ENCODE measurements at regions not wholly inside any gene's neighbourhood (a gene's known extent, or its start where the extent isn't known, plus 50 kb on each side); places are given as distances from the start of the nearest gene placed in this dataset.
A peak's percentile ranks its signal among the peaks of the same experiment; 100 is the strongest.

DNA sequence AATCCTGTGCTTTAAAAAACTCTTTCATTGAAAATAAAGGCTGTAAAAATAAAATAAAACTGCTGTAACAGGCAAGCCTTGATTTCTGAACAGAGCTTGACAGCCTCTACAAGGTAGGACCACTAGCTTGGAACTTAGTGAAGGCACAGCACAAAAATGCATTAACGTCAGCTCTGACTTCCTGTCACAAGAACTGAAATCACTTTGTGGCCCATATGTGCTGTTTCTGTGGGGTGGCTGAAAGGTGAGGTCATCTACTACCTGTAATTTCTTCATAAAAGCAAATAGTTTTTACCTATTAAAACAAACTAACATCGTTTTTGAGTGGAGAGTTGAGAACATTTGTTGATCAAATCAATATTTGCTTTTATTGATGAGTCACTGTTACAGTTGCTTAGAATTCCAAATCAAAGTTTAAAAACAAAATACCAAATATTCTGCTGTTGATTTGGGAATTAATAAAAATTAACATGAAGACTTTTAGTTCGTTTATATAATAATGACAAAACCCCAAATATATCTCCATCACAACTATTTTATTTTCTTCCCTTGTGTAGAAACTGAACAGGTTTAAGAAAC lies 1034.1 kb downstream of the MCTP2 start:
- DNase-seq = no peak

DNA sequence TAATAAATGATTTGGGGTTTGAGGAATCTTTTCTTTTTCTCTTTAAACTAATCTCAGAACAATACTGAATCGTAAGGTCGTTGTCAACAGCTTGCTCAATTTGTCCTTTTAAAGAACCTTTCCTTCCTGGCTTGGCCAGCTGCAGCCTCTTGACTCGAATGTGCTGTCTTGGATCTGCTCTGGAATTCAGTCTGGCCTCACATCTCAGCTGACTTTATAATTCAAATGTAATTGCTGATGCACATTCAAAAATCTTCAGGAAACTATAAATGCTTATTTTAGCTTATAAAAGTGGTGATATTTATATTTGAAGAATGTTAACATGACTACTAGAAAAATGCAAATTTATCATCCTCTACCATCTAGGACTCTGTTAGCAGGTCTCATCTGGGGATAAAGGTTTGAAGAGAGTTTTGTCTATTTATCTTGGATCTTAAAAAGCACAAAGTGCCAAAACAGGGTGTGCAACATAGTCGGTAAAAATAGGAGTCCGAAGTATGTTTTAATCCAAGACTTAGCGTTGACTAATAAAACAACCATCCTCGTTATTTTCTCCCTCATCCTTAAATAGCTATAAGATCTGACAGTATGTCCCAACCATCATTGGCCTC lies 1035.2 kb downstream of the MCTP2 start:
- no peak for DNase-seq

- DNase-seq = no peak
Observed at GRCh38 chr15:95267481-95267880, 1036.1 kb downstream of the MCTP2 start.

DNA sequence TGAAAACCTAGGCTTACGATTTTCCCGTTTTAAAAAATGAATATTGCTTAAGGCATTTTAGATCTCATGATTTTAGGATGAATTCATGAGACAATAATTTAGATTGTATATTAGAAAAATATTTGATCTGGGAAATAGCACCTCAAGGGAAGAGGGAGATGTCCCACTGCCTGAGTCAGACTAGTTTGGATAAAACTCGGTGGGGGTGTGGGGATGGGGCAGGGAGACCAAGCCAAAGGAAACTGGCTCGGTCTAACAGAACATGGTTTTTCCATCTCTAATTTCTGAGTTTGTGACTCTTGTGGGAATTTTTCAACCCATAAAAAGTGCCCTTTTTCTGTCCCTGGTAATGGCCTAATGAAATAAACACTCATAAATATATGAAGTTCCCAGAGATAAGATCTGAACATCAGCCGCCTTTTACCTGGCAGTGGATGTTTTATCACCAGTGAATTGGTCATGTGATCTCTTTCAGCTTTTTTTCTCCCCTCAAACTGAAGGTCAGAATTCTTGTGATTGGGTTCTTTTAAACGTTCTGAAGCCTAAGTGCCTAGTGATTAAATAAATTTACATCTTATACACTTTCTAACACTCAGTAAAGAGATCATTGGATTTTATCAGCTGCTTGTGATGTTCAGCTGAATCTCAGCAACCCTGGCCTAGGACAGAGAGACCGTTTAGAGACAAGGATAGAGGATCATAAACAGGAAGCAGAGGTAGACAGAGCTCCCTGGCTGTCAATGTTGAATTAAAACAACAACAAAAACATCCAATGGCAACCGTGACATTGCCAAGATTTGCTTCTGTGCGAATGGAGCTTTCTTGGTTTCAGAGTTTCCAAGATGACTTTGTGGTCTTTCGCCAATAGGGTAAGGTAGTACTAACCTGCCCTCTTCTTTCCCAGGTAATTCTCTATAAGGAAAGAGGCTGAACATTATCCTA lies 1038.2 kb downstream of the MCTP2 start:
- DNase-seq = no peak

DNA sequence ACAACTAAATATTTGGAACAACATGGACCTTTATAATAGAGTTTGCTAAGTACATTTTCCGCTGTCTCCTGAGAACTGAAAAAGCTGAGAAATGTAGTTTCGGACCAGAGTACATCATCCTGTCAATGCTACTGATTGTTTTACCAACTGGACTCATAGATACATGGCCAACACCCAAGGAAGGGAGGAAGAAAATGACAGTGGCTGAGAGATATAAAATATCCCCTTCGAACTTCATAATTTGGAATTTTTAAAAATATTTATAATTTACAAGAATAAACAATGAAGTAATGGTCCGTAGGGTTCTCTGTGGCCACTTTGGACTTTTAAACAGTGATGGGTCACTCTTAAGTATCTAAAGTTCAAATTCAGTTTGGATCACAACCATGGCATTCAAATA lies 1042.7 kb downstream of the MCTP2 start:
- no peak for DNase-seq

- no peak for DNase-seq
Observed at GRCh38 chr15:95277266-95277665, 1045.9 kb downstream of the MCTP2 start.

- DNase-seq = no peak
Observed at GRCh38 chr15:95278532-95279245, 1047.3 kb downstream of the MCTP2 start.

DNA sequence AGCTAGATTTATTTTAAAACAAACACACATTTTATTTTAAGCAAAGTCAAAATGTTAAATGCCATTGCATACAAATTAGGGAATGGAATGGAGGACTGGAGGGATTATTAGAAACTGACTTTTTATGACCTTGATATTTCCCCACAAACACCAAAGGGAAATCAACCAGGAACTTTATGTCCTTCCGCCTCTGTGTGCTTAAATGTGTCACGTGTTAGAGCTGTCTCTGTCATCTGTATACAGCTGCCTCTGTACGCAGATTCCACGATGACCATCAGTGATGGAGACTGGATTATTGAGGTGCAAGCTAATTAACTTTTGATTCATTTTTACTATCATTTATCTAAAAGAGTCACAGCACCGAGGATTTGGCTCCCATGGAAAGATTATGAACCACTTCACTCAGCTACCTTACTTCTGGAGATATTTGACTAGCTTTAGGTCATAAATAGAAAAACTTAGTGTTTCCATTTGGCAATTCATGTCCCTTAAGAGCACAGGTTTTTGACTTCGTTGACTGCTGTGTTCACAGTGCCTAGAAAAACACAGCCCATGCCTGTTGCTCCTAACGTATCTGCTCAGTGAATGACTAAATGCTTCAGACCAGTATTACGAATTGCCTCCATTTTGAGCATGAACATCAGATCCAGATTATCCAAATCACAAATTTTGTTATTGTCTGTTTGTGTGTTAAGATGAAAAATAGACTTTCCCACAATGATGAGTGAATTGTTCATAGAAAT lies 1048.1 kb downstream of the MCTP2 start:
- DNase-seq = no peak

DNA sequence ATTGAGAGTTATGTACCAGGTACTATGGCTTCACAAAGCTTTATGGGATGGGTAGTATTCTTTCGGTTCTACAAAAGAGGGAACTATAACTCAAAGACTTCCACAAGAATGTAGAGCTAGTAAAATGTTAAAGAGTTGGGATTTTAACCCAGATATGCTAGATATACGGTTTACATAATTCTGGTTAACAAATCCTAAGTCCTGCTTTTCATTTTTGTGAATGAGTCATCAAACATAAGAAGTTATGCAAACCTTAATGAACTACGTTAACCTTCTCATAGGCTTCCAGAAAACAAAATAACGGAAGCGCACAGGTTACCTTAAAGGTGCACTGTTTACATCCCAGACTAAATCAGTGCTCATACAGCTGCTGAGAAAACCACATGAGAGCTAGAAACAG lies 1049.3 kb downstream of the MCTP2 start:
- DNase-seq = no peak

DNA sequence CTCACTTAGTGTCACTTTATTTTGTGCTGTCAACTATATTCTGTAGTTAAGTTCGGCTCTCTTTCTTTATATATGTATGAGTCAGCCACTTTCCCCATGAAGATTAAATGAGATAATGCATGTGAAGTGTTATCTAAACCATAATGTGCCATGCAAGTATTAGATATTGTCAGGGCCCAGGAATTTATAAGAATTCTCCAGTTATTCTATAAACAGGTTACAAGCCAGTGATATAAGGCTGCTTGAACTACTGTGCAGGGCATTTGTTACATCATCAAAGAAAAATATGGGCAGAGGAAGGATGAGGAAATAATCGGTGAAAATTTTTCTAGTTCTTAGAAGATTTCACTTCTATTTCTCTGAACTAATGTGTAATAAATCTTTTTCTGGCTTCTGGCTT lies 1049.0 kb upstream of the NR2F2 start:
- DNase-seq = no peak

DNA sequence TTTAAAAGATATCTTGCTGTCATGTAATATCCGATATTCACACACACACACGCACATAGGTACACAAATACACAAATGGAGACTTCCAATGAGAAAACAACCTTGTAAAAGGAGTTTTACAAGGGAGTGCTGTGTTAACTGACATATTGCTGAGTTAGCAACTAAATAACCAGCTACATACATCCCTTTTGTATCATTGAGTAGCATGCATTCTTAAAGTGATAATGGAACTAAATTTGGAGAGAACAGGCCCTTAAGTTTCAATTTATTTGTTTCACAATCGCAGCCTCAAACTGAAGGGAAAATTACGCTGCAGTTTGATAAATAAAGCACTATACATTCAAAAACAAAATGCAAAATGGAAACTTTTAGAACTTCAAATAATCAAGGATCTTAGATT lies 1046.0 kb upstream of the NR2F2 start:
- DNase-seq = no peak

- DNase-seq = no peak
Observed at GRCh38 chr15:95284933-95285421, 1045.5 kb upstream of the NR2F2 start.

DNA sequence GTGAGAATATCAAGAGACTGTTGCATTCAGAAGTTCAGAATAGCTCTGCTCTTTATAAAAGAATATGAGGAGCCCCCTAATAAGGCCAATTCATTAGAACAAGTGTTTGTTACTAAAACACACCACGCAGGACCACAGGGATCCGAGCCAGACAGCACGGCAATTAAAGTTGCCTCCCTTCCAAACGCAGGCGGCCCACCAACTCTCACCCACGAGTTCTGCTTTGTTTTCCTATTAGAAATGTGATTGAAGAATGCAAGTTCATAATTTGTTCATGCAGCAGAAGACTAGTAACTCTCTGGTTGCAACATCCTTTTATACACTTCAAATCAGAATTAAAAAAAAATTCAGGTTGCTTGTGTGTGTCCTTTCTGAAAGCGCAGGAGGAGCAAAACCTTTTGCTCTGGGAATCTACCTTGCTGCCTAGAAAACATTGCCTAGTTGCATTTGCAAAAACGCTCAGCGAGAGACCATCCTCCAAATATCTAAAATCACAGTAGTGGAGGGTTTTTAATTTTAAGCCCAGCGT lies 1044.1 kb upstream of the NR2F2 start:
- no peak for DNase-seq

DNA sequence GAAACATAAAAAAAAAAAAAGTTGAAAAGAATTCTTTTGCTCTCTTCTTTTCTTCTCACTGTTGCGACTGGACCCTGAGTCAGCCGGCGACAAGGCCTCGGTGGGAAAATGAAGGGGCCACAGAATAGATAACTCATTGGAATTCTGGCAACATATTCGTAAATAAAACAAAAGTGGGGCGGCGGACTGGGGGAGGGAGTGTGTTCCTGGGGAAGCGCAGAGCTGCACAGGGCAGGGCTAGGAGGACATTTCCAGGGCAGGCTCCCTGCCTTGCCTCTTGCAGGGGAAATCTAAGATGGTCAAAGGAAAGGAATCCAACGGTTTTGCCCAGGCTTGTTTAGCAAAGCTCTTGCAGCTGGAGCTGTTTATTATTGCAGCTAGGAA lies 1042.8 kb upstream of the NR2F2 start:
- DNase-seq = no peak

DNA sequence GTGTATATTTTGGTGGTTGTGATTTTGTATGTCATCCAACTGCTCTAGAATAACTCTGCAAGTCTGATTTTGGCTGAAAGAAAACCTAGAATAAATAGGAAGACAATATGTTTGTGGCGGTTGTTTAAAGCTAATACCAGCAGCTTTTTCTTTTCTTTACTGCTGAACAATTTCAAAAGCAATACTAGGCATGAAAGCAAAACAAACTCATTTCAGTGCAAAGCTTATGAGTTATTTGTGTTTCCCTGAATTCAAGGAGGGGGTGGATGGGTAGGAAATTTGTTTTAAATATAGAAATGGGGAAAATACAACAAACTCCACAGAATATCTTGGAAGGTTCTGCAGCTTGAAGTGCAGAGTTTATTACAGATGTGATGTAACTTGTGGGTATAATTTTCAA lies 1041.9 kb upstream of the NR2F2 start:
- DNase-seq = no peak

DNA sequence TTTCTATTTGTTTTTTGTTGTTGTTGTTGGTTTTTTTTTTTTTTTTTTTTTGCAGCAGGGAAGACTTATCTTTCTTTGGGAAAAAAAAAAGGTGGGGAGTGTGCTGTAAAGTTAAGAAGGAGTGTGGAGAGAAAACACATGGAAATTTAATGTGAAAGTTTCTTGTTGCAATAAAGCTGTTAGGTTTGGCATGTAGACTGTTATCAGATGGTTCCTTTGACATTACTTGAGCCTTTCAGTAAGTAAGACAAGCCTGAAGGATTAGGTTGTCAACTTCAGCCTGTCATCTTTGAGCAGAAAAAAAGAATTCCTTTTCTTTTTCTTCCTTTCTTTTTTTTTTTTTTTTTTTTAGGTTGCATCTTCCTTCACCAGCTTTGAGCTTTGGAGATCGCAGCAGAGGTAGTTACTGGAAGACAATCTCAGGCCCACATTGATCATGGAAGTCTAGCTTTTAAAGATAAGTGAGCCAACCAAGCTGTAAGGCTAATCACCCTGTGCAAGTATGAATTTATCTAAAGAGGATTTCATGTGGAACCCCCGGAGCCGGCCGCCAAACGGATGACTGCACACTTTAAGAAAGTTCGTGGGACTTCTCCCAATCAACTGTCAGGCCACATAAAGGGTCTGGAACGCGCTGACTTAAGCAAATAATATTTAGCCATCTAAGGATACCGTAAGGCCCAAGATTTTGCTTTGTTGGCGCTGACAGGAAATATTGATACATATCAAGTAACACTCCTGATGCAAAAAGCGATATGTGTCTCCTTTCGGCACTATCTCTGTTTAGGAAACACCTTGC lies 1040.1 kb upstream of the NR2F2 start:
- no peak for DNase-seq

GRCh38 chr15:95291898-95292472 lies 1038.5 kb upstream of the NR2F2 start:
- peak; percentile 36 for DNase-seq

DNA sequence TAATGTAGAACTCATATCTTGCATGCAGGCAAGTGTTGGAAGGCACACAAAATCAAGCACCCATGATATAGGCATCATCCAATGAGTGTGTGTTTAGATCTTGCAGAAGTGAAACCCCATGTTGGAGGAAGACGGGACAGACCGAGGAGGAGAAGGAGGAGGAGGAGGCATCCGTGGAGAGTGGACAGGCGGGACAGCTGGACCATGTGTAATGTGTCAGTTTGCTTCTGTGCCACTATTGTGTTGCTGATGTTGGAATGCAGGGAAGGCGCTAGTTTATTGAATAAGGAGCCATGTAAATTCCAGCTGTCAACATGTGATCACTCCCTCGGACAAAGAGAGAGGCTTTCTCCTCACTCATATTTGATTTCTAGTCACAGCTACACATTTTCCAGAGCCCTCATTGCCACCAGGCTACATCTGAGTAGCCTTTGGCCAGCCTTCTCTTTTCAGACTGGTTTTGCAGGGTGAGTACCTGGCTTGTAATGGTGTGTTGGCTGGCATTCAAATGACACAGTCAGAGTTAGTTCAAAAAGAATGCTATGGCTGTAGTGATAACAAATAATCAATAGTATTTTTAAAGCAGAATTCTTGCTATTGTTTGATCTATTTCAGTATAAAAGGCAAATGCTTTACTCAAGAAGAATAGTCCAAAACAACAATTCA lies 1037.6 kb upstream of the NR2F2 start:
- DNase-seq = no peak

DNA sequence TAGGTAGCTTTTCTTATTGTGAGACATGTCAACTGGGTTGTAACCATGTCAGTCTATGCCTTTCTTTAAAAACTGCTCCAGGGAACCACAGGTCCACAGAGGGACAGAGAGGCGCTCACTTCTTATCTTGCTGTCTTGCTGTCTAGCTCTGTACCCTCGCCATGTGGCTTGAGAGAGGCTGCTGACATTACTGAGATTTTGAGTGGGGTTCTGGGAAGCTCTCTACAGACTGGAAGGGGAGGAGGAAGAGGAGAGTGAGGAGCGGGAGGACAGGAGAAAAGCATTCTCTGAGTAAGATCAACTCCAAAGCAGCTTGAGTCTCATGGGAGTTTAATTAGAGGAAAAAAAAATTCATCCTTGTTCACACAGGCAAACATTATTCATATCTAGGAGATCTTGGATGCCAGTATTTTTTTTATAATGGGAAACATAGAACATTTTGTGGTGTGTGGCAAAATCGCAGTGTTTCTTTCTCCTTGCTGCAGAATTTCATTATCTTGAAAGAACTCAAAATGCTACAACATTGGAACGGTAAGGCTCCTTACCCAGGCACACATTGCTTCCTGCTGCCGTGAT lies 1037.0 kb upstream of the NR2F2 start:
- DNase-seq = no peak

- DNase-seq = no peak
Observed at GRCh38 chr15:95295363-95295762, 1035.1 kb upstream of the NR2F2 start.

Measured in NCI-H146 (cell line).